Sciatic nerve (tissue), 2 donors: ENCODE measurements at regions not wholly inside any gene's neighbourhood (a gene's known extent, or its start where the extent isn't known, plus 50 kb on each side); places are given as distances from the start of the nearest gene placed in this dataset.
A peak's percentile ranks its signal among the peaks of the same experiment; 100 is the strongest.

ENCODE experiments used
- ATAC-seq: fragments of 200-7000 bp; cut with Tn5 transposase; one replicate; pipeline ENCODE4 v1.9.1; 2020; ENCODE audit warnings: mild to moderate bottlenecking, moderate library complexity
- DNase-seq: peaks from one replicate; pipeline ENCODE4 v3.0.0-alpha.2; 2020; ENCODE audit warnings: low spot score
- intact Hi-C: fragments of 100-400 bp; cut with DNase I; formaldehyde crosslinking; loops from one replicate; pipeline ENCODE4 v1.14.2; 2022
- donor health status: DM: no; HTN: no; CAD: no.
- donor health status: DM: no; HTN: no; CAD: no.

DNA sequence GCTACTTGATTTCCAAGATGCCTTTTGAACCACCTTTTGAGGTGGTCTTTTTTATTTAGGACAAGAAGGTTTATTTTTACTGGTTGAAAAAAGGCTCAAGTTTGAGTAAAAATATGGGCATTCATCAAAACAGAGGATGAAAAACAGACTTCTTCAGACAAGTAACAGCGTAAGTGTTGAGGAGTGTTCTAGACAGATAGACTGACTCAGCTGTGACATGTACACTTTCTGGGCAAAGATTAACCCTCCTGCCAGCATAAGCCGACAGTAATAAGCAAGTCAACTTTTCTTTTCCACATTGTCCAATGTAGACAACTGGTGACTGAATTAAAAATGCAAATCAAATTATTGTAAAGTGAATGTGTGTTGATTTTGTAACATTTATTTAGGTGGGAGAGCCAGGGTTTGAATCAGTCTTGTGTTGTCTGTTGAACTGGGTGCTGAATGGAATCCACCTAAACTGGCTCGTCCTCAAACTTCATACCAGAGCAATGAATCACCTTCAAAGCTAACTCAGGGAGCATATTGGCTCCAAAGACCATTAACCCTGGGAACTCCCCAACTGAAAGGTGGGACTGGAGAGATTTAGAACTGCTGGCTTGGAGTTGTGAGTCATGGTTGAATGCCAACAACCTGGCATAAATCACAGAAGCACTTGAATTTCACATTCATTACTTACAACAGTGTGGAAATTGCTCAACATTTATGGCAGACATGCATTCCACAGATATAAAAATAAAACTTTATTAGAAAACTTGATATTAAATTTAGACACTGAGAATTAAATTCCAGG is 377.0 kb downstream of the ETS1 start:
- DNase-seq (no peak), ATAC-seq (no peak)
- intact Hi-C loops: no loop called here

DNA sequence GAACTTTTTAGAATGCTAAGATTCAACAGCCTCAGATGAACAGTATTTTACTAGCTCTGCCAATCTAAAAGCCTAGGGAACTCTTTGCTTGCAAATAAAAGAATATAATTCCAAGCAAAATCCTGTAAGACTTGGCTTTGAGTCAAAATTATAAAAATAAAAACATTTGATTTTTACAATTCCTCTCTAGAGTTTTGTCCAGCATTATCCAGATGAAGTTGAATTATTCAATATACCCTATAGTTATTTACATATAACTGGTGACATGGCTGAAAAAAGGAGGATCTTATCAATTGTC is 378.3 kb downstream of the ETS1 start:
- DNase-seq (no peak), ATAC-seq (no peak)
- intact Hi-C loops: no loop called here

DNA sequence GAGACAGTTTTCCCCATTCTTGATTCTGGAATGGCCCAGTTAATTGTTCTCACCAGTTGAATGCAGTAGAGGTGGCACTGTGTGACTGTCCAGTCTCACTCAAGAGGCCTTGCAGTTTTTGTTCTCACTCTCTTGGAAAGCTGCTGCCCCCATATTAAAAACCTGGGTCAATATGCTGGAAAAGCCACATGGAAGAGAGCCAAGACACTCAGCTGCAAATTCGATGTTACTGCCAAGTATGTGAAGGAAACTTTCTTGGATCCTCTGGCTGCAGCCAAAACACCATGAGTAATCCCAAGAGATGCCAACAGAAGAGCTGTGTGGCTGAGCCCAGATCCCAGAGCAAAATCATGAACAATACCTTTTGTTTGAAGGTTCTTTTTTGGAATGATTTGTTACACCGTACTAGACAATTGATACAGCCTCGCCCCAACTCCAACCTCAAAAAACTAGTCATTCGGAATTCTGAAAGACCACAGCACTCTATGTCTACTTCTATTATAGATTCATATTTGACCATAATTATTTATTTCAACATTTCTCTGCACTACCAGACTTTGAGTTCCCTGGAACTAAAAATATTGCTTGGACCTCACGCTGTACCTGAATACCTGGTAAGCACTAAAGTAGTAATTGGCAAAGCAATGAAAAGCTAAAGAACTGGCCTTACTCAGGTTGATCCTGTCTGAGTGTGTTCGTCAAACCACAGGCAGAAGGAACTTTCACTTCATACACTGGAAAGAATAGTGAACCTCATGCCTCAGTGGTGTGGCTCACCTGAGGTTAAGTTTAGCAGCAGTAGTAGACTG is 378.8 kb downstream of the ETS1 start:
- ATAC-seq (peak; percentile 71), DNase-seq (peak; percentile 61)
- intact Hi-C loops: no loop called here

DNA sequence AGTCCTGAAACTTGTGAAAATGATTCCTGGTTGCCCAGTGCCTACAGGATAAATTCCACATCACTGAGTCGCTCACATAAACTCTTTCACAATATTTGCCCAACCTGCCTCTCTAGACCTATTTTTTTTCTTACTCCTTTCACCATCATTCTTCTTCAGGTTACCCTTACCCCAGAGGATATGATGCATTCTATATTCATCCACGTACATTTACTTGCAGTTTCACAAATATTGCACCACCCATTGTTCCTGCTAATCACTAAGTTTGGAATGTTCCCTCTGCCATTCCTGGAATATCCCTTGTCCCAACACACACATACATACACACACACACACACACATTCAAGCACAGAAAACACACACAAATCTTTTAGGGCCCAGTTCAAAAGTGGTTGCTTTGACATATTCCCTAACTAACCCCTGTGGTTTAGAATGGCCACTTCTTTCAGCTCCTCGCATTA is 379.5 kb downstream of the ETS1 start:
- DNase-seq (no peak), ATAC-seq (no peak)
- intact Hi-C loops: no loop called here

DNA sequence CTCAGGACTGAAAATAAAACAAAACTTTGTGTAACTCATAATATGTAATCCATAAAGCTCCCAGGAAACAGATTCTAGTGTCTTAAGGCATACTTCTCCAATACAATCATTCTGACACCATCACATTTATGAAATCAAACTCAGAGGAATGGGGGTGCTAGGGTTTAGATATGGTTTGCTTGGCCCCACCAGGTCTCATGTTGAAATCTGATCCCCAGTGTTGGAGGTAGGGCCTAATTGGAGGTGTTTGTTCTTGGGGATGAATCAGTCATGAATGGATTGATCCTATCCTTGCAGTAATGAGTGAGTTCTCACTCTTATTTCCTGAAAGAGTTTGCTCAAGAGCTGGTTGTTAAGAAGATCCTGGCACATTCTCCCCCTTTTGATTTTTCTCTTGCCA is 380.9 kb downstream of the ETS1 start:
- ATAC-seq (no peak), DNase-seq (no peak)
- intact Hi-C loops: no loop called here

DNA sequence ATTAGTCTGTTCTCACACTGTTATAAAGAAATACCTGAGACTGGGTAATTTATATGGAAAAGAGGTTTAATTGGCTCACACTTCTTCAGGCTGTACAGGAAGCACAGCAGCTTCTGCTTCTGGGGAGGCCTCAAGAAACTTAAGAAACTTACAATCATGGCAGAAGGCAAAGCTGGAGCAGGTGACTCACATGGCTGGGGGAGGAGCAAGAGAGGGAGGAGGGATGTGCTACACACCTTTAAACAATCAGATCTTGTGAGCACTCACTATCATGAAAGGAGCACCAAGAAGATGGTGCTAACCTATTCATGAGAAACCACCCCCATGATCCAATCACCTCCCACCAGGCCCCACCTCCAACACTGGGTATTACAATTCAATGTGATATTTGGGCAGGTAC is 381.6 kb downstream of the ETS1 start:
- no peak for DNase-seq
- intact Hi-C loops: no loop called here
- no peak for ATAC-seq

DNA sequence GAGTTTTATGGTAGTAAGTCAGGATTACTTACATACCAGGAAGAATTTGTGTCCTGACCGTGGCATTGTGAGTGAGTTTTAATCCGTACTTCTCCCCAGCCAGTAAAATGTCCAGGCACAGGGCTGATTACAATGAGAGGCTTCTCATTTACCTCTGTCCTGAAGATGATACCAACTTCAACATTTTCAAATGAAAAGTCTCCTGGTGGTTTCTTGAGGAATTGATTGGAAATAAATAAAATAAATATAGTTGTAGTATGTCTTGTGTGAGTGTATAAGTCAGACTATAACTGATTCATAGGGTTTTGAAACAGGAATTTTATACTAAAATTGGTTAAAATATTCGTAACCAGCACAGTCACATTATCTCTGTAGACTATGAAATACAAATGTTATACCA is 382.5 kb downstream of the ETS1 start:
- DNase-seq (no peak), ATAC-seq (no peak)
- intact Hi-C loops: no loop called here

DNA sequence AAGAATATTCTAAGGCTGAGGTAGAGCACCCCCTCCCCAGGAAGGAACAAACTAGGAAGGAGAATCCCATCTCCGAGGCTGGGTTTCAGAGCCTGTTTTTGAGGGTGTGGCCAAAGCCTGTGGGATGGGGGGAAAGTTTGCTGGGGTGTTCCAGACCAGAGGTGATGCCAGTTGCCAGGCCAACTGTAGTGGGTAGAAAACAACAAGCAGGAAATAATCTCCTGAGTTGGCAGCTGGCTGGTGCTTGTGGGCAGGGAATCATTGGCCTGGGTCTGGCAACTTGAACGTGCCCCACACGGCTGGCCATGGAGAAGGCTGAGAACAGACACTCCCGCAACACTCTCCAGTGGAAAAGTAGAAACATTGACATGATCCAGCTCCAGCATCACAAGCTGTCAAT is 385.6 kb downstream of the ETS1 start:
- DNase-seq (no peak), ATAC-seq (no peak)
- intact Hi-C loops: no loop called here

DNA sequence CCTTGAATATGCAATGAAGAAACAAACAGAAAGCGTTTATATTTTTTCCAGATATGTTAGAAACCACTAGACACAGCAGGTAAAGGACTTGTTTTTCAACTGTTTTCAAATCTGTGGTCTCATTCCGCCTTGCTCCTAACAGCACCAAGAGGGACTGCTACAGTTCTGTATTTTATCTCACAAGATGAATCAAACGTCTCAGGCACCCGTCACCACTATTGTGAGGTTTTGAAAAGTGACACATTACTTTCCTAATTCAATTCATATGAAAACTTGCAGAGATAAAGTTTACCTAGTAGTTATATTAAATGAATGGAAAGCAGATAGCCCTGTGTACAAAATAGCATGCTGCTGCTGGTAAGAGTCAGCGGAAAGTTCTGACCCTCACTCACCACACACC is 386.3 kb downstream of the ETS1 start:
- DNase-seq: no peak
- intact Hi-C loops: no loop called here
- no peak for ATAC-seq

DNA sequence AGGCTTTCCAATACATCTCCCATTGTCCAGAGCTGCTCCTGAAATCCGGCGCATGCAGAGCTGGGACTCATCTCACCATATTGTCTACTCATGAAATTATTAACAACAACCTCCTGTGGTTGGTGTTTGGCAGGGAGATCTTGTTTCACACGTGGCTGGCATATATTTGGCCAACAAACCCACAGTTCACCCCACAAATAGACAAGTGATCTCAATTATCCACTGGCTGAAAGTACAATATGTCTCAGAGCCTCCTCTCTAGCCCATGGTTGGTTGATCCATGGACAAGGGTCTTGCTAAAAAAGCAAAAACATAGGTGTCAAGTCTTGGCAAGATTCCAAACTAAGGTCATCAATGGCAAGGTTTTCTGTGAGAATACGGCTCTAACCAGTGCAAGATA is 386.9 kb downstream of the ETS1 start:
- ATAC-seq: no peak
- DNase-seq: no peak
- intact Hi-C loops: no loop called here

DNA sequence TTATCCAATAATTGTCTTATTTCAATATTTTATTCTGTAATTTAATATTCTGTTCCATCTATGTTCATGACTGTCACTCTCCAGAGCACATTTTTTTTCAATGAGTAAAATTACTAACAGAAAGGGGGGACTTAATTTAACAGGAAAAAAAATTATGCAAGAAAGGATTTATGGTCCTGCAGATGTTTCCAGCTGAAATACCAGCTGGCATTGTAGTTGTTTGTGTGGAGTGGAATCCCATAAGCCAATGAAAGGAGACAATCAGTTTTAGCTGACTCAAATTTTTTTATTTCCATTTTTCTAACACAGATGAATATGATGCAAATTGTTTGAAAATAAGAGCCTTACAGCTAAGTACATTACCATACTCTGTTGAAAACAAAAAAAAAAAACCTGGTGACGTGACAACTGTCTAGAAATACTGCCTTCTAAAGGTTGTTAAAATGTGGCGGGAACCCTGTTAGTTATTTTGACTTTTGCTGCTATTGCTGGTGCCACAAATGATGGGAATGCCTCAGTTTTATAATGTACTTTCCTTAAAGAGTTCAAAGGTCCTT is 389.1 kb downstream of the ETS1 start:
- no peak for DNase-seq
- no peak for ATAC-seq
- intact Hi-C loops: no loop called here

DNA sequence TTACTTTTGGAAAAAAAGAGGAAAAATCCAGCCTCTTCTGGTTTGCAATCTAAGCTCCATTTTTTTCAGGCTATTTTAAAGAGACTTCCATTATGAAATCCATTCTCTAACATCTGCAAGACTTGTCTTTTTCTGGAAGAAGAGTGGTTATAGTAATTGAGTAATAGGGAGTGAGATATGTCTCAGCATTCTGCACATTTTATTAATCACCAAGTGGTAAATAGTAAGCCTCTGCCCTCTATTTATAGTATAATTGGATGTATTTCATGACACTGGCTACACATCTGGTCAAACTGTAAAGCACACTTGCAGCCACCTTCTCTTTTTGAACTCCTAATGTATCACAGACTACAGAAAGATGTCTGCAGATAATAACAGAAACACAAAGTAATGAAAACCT is 391.1 kb downstream of the ETS1 start:
- intact Hi-C loops: no loop called here
- no peak for DNase-seq
- ATAC-seq: no peak

DNA sequence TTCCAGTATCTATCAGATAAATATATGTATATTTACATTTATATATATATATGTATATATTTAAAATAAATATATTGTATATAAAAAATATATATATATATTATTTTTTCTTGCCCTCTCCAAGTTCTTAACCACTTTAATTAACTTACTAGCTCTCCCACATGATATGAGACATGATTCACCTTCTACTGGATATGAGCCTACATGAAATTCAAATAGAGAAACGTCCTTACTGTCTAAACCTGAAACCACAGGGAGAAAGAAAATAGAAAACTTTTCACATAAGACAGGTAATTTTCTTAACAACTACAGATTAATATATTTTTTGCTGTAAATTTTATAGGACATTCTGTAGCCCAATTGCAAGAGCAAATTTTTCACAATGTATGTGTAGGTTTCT is 391.6 kb downstream of the ETS1 start:
- no peak for DNase-seq
- no peak for ATAC-seq
- intact Hi-C loops: no loop called here

DNA sequence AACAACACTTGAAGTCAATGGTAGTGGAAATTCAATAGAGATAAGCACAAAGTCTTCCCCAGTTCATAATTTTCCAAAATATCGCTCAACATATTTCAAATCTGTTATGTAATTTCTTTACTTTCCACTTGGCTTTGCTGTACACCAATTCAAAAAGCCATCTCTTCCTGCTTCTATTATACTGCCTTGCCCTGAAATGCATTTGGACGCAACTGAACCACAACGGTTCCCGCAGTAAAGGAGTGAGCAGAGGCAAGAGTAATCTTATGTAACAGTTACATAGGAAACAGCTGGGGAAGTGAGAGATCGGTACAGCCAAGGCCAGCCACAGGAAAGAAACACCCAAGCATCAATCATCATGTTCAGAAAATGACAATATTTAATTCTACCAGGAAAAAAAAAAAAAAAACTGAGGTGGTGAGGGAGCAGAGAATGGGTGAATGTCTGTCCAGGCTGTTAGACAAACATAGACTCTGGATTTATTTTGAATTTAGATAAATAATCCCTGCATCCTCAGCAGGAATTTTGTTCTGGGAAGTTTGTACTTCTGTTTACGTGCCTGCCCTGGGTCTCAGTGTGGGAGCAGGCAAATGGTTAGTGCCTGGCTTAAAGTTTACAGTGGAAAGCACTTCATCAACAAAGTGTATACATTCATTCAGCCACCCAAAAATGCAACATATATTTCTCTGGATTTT is 392.2 kb downstream of the ETS1 start:
- DNase-seq: no peak
- intact Hi-C loops: no loop called here
- peak; percentile 28 for ATAC-seq

DNA sequence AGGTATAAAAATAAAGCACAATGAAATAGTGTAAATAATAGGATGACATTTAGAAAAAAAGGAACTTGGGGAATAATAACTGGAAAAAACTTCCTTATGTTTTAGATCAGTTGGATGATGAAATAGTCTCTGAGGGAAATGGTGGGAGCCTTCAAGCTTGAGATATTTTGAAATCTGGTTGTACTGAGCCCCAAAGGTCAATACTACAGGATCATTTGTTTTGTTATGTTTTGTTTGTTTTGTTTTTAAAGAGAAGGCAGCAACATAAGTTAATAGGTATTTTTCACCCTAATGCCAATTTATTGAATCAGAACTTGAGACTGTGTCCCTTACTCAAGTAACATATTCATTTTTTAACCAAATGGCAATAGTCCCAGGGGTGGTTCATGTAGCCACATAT is 393.1 kb downstream of the ETS1 start:
- intact Hi-C loops: no loop called here
- DNase-seq: no peak
- peak; percentile 58 for ATAC-seq

DNA sequence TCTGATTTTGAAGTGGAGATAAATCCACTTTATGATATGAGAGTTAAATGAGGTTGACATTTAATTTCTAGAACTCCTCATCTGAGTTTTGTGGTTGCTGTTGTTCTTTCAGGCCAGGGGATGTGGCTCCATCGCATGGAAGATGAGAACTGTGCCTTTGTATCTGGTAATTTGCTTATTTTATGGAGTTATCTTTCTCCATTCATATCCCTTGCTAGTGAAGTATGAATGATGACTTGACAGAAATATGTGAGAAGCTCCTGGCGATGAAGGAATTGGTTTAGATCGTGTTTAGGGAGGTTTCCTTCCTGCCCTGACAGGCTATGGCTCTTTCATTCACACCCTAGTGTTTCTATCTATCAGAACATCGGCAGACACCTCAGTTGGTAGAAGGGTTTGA is 393.7 kb downstream of the ETS1 start:
- DNase-seq: no peak
- intact Hi-C loops: no loop called here
- ATAC-seq: no peak

DNA sequence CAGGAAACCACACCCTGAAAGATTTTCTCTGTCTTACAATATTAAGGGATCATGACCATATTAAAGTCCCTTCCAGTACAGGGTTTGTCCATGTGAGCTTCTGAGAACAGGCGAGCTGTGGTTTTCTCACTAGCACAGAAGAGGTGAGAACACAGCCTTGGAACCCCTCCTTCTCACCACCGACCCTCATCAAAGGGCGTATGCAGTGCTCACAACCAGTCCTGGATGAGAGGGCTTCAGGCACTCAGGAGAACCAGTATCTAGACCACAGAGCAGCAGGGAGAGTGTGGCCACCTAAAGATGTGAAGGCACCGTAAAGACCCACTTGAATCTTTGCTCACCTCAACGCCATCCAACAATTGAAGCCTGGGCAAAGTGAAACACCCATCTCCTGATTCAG is 397.0 kb downstream of the ETS1 start:
- no peak for DNase-seq
- ATAC-seq: no peak
- intact Hi-C loops: no loop called here

DNA sequence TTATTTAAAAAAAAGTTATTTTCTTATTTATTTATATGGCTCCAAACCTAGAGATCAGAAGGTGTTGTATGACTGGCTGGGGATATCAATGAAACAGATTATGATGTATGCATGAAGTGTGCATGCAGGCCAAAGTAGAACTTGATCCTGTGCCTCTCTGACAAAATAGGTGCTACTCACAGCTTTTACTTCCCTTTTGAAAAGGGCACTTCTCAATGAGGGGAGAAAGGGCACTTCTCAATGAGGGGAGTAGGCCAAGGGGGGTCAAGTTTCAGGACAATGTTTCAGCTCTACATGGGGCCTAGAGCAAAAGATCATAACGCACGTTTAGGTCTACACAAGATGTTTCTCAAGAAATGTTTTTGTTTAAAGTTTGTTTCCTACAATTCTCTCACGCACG is 397.5 kb downstream of the ETS1 start:
- intact Hi-C loops: no loop called here
- no peak for DNase-seq
- ATAC-seq: no peak

DNA sequence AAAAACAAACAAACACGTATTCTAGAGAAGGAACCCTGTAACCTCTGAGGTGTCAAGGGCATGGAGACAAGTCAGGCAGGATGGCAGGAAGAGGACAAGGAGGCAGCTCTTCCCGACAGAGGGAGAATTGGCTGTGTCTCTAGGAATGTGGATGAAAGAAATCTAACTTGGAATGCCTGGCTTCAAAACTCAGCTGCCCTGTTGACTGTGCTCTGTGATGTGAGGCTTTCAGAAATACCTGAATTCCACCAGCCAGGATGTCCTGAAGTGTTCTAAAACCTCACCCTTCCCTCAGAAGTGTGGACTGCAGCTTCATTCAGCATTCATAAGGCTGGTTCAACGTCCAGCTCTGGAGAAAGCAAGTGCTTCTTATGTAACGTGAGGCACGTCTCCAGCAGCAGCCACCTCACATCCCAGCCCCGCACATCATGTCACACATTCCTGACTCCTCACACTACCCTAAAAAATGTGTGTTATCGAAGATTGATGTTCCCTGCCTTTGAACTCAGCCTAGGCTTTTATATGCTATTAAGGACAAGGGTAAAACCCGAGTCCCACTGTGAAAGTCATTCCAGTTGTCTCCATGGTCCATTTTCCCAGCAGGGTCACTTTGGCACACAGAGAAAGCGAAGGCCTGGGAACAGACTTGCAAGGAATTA is 398.9 kb downstream of the ETS1 start:
- DNase-seq: no peak
- intact Hi-C loops: no loop called here
- no peak for ATAC-seq
